Astrocyte of the cerebellum (primary cell): ENCODE measurements at regions not wholly inside any gene's neighbourhood (a gene's known extent, or its start where the extent isn't known, plus 50 kb on each side); places are given as distances from the start of the nearest gene placed in this dataset.

Source experiments
- DNase-seq: peaks from one replicate; pipeline ENCODE4 v3.0.0-alpha.2; 2011; ENCODE audit warnings: low read depth
- H3K4me3 ChIP-seq: 2 replicates; pipeline ENCODE4 v1.5.1; 2011; ENCODE audit warnings: mild to moderate bottlenecking, low read depth, low read length, moderate library complexity
- in situ Hi-C: cut with HindIII; loops from 2 replicates; pipeline ENCODE4 v1.10.0; 2017; ENCODE audit warnings: low sequenced_read_pairs
- TF ChIP-seq, protein P1 (sequence below): IDR thresholded peaks from 2 replicates; pipeline ENCODE4 v1.5.1; 2012; ENCODE audit warnings: low read length, low read depth, moderate library complexity, mild to moderate bottlenecking; ENCODE audit errors: missing control alignments

DNA sequence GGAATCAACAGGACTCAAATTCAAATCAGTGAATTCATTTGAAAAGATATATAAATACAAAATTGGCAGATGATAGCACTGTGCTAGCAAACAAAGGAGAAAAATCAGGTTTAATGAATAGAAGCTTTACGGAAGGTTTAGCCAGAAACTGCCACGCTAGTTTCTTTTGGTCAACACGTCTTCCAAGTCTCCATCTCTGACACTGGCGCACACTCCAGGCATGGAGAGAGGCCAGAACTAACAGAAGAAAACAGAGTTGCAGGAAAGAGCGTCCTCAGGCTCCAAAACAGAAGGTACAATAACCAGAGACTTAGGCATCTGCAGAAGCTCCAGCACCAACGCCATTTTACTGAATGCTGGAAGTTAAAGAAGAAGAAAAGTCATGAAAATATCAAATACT lies 497.3 kb upstream of the FRG1 start:
- in situ Hi-C loops = no loop called here
- TF ChIP-seq, protein P1, sequence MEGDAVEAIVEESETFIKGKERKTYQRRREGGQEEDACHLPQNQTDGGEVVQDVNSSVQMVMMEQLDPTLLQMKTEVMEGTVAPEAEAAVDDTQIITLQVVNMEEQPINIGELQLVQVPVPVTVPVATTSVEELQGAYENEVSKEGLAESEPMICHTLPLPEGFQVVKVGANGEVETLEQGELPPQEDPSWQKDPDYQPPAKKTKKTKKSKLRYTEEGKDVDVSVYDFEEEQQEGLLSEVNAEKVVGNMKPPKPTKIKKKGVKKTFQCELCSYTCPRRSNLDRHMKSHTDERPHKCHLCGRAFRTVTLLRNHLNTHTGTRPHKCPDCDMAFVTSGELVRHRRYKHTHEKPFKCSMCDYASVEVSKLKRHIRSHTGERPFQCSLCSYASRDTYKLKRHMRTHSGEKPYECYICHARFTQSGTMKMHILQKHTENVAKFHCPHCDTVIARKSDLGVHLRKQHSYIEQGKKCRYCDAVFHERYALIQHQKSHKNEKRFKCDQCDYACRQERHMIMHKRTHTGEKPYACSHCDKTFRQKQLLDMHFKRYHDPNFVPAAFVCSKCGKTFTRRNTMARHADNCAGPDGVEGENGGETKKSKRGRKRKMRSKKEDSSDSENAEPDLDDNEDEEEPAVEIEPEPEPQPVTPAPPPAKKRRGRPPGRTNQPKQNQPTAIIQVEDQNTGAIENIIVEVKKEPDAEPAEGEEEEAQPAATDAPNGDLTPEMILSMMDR = no peak
- H3K4me3 ChIP-seq = no peak overlapping the region

DNA sequence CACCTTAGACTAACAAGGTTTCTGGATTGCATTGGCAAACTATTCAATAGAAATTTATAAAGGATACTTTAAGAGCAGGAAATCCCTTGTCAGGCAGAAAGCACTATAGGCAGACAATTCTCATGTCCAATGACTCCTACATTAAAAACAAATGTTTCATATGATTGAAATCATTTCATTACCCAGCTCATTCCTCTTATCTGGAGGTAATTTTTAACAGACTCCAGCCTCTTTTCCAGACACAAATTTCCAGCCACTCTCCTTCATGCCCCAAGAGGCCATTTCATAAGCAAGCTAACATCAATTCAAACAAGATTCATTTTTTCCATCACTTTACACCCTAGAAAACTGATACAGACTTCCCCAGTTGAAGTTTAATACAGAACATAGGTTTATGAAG lies 495.1 kb upstream of the FRG1 start:
- in situ Hi-C loops = no loop called here
- TF ChIP-seq, protein P1 = no peak
- H3K4me3 ChIP-seq = no peak overlapping the region
- DNase-seq = no peak

More for the DNA sequence above, 497.3 kb upstream of the FRG1 start:
- no peak for DNase-seq

DNA sequence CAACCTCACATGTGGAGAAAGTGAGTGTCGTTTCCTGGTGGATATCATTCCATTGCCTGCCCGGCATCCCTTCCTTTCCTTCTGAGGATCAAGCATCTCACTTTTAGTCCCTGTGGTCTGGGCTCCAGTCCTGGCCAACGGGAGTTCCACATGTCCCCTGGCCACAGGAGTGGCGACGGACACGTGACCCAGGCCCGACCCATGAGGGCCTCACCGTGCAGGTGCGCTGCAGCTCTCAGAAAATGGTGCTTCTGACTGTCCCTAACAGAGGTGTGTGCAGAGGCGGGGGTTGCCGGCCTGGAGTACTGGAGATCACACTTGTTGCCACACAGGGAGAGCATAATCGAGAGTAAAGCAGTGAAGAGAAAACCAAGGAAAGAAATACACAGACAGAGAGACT lies 476.9 kb upstream of the FRG1 start:
- no peak for DNase-seq
- H3K4me3 ChIP-seq = no peak overlapping the region
- TF ChIP-seq, protein P1 = no peak
- in situ Hi-C loops = no loop called here

DNA sequence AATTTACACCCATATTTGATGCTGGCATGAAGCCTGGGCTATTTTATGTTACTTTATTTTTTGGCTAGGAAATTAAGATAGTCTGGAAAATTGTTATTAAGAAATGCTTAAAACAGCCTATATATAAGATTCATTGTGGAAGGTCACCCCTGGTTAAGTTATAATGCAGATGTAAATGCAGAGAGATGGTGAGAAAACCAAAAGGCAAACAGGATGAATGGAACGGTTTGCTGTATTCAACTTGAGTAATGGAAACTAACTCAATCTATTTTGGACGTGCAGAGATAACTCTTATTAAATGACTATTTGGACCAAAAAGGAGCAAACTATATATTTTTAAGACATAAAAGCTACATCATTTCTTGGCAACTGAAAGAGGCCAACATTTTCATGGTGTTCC lies 446.3 kb upstream of the FRG1 start:
- no peak for DNase-seq
- TF ChIP-seq, protein P1 = no peak
- H3K4me3 ChIP-seq = no peak overlapping the region
- in situ Hi-C loops = no loop called here

DNA sequence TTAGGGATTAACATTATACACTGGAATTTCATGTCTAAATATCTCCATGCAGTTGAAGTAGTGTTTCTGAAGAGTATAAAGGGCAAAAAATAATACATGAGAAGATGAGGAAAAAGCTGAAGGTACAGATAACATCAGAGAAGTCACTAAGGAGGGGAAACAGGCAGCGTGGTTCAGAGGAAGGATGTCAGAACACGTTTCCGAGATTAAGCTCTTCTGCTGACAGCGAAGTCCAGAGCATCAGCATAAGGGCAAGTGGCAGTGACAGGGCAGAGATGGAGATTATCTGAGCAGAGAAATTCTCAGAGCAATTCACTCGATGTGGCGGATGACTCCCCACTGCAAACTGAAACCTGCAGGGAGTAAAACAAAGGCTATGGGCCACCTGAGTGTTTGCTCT lies 443.2 kb upstream of the FRG1 start:
- DNase-seq = no peak
- in situ Hi-C loops = no loop called here
- H3K4me3 ChIP-seq = no peak overlapping the region
- TF ChIP-seq, protein P1 = no peak

DNA sequence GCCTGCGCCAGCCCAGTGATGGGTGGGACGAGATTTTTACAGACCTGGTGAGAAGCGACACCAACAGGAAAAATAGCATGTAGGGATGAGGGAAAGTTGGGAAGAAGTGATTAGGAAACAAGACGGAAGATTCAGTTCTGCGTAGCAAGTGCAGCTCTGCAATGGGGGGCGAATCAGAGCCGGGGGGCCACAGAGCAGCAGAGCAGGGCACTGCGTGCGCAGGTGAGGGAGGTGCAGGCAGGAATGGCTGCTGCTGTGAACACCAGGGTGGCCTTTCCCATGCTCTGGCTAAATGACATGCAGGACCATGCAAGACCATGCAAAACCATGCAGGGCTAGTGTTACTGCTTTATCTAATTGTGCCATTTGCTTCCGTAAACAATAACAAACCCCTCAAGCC lies 442.7 kb upstream of the FRG1 start:
- no peak for DNase-seq
- no peak overlapping the region for H3K4me3 ChIP-seq
- TF ChIP-seq, protein P1 = no peak
- in situ Hi-C loops = no loop called here

DNA sequence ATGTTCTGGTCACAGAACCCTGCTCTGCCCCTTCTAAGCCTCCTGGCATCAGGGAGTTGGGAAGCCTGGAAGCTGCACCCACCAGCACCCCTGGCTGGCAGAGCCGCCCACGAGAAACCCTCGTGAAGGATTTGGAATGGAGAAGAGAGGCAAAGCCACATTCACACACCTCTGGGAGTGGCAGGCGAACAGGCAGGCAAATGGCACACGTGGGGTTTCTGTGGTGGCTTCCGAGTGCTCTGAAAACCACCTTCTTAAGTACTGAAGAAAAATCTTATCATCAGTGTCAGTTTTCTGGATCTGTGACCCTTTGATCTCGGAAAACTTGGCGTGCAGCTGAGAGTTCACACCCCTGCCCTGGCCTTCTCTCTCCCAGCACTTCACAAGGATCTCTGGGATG lies 442.2 kb upstream of the FRG1 start:
- H3K4me3 ChIP-seq = no peak overlapping the region
- in situ Hi-C loops = no loop called here
- TF ChIP-seq, protein P1 = no peak
- DNase-seq = no peak
